GM12878 (cell line): ENCODE measurements at regions not wholly inside any gene's neighbourhood (a gene's known extent, or its start where the extent isn't known, plus 50 kb on each side); places are given as distances from the start of the nearest gene placed in this dataset.

Experiments
- ATAC-seq: fragments of 200-7000 bp; cut with Tn5 transposase; 3 replicates; pipeline ENCODE4 v1.9.1; 2020; ENCODE audit warnings: mild to moderate bottlenecking, moderate library complexity
- BruUV-seq: library from RNA; stranded (reverse); fragments of 400-500 nt; replicated peaks from 2 replicates; lab custom pipeline; 2021; lab: Mats Ljungman, UMichigan
- CTCF ChIA-PET: fragments of 300-600 bp; sonication (Branson Sonifier 250); formaldehyde crosslinking; extraction: SDS; loops from one replicate; lab custom pipeline; 2021; ENCODE audit warnings: inconsistent platforms; lab: Yijun Ruan, JAX
- POLR2A ChIA-PET: fragments of 350-600 bp; formaldehyde crosslinking; extraction: SDS; loops from one replicate; lab custom pipeline; 2021; ENCODE audit warnings: inconsistent platforms; lab: Charles Lee
- RAD21 ChIA-PET: fragments of 300-600 bp; sonication (Branson Sonifier 250); formaldehyde crosslinking; loops from one replicate; lab custom pipeline; 2023; ENCODE audit warnings: antibody characterized with exemption; ENCODE audit not compliant: unreplicated experiment; lab: Charles Lee
- SMC1A ChIA-PET: fragments of 300-600 bp; sonication (Branson Sonifier 250); formaldehyde crosslinking; loops from one replicate; lab custom pipeline; 2023; ENCODE audit not compliant: unreplicated experiment, uncharacterized antibody; lab: Charles Lee
- DNase-seq: peaks from one replicate; pipeline ENCODE4 v3.0.0-alpha.2; 2011; ENCODE audit warnings: low read depth, low spot score
- FAIRE-seq: peaks from 3 replicates; lab custom pipeline; 2011; peaks lifted over from hg19 to GRCh38; lab: Jason Lieb, UNC
- H2AFZ ChIP-seq: 2 replicates; pipeline ENCODE4 v1.6.0; 2011; ENCODE audit warnings: low read depth, low read length, control low read depth; ENCODE audit not compliant: control insufficient read depth
- H3K27ac ChIP-seq: 2 replicates; pipeline ENCODE4 v1.5.1; 2011; ENCODE audit warnings: control low read depth; ENCODE audit not compliant: control insufficient read depth, insufficient read depth
- H3K27me3 ChIP-seq, 2 experiments: replicated peaks in 1 of 2; 2 replicates each; pipeline versions ENCODE4 v1.6.0 to v1.6.1; 2011; ENCODE audit warnings: low read length in 1 of 2; ENCODE audit not compliant: control insufficient read depth in 2 of 2, insufficient read depth in 2 of 2
- H3K36me3 ChIP-seq, 2 experiments: 2 replicates each; pipeline ENCODE4 v1.5.1; 2011; ENCODE audit warnings: low read length in 1 of 2; ENCODE audit not compliant: control insufficient read depth in 2 of 2, insufficient read depth in 2 of 2
- H3K4me1 ChIP-seq: 2 replicates; pipeline ENCODE4 v1.6.1; 2011; ENCODE audit warnings: mild to moderate bottlenecking, low read length, moderate library complexity, mixed read lengths; ENCODE audit not compliant: control insufficient read depth, insufficient read depth
- H3K4me2 ChIP-seq: 2 replicates; pipeline ENCODE4 v1.6.0; 2011; ENCODE audit warnings: control low read depth; ENCODE audit not compliant: control insufficient read depth, insufficient read depth
- H3K4me3 ChIP-seq: fragments of 200-600 bp; sonication (generic); 2 replicates; pipeline ENCODE4 v1.5.1; 2016
- H3K79me2 ChIP-seq: 2 replicates; pipeline ENCODE4 v1.6.0; 2011; ENCODE audit warnings: low read length; ENCODE audit not compliant: control insufficient read depth, insufficient read depth
- H3K9ac ChIP-seq: 2 replicates; pipeline ENCODE4 v1.8.0; 2011; ENCODE audit warnings: low read length, control low read depth, mixed read lengths; ENCODE audit not compliant: control insufficient read depth, insufficient read depth
- H3K9me3 ChIP-seq: replicated peaks from 3 replicates; pipeline ENCODE4 v1.5.1; 2011; ENCODE audit warnings: mild to moderate bottlenecking, low read length; ENCODE audit not compliant: control insufficient read depth, insufficient read depth
- H4K20me1 ChIP-seq: 2 replicates; pipeline ENCODE4 v1.6.0; 2011; ENCODE audit not compliant: control insufficient read depth, insufficient read depth
- ZNF274 ChIP-seq: IDR thresholded peaks from one replicate; pipeline ENCODE4 v1.8.0; 2011; ENCODE audit not compliant: insufficient read length, insufficient read depth
- WGBS: methylation state at CpG from one replicate; pipeline ENCODE4 v1.1.6; 2016; ENCODE audit warnings: low lambda C conversion rate; ENCODE audit not compliant: insufficient replicate concordance, insufficient coverage; ENCODE audit errors: missing lambda C conversion rate; 5-methylcytosine and 5-hydroxymethylcytosine counted together
- in situ Hi-C: fragments of 300-500 bp; cut with MboI; formaldehyde crosslinking; loops from 9 replicates; pipeline ENCODE4 v1.14.3; 2018; ENCODE audit warnings: mixed read lengths
- intact Hi-C: fragments of 100-400 bp; cut with micrococcal nuclease; formaldehyde crosslinking; loops from one replicate; pipeline ENCODE4 v1.14.2; 2022; ENCODE audit not compliant: unreplicated experiment
- TF ChIP-seq, protein P1 (sequence below): fragments of 450-650 bp; formaldehyde crosslinking; IDR thresholded peaks from 2 replicates; pipeline ENCODE4 v1.4.0; 2020; ENCODE audit warnings: mild to moderate bottlenecking, moderate library complexity
- TF ChIP-seq, protein P2 (sequence below): IDR thresholded peaks from 2 replicates; pipeline ENCODE4 v1.6.1; 2011; ENCODE audit warnings: borderline replicate concordance, low read depth, mild to moderate bottlenecking, moderate library complexity, mixed read lengths, low read length; ENCODE audit not compliant: insufficient read depth; ENCODE audit errors: extremely low read length
- TF ChIP-seq, protein P3 (sequence below): IDR thresholded peaks from 2 replicates; pipeline ENCODE4 v1.6.1; 2012; ENCODE audit warnings: low read length, inconsistent platforms

DNA sequence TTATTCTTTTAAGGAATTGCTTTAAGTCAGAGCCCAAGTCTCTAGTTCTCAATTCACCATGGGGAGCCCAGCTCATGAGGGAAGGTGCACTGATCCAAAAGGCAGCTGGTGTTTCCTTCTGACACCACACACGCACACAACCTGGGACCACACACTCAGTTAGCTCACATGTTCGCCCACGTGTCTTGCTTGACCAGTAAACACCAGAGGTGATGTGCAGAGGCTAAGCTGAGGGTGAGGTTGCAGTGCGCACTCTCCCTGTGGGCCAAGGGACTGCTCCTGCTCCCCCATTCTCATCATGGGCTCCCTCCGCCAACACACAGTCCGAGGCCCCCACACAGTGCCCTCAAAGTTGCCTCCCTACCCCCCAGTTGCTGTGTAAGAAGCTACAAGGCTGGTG is 70.8 kb upstream of the BZW1 start:
- Histone ChIP-seq H3K79me2 (no peaks in the 10 kb centered on the region), H3K27ac (no peak overlapping the region), H3K4me3 (no peak overlapping the region), H4K20me1 (no peaks in the 10 kb centered on the region), H3K4me1 (no peaks in the 10 kb centered on the region), H3K36me3 (no peaks in the 10 kb centered on the region), H3K9me3 (no peaks in the 10 kb centered on the region), H3K4me2 (no peak overlapping the region), H3K27me3 (no peaks in the 10 kb centered on the region; a peak in 2 of 4 replicates), H2AFZ (no peak overlapping the region), H3K9ac (no peak overlapping the region)
- TF ChIP-seq, protein P1, sequence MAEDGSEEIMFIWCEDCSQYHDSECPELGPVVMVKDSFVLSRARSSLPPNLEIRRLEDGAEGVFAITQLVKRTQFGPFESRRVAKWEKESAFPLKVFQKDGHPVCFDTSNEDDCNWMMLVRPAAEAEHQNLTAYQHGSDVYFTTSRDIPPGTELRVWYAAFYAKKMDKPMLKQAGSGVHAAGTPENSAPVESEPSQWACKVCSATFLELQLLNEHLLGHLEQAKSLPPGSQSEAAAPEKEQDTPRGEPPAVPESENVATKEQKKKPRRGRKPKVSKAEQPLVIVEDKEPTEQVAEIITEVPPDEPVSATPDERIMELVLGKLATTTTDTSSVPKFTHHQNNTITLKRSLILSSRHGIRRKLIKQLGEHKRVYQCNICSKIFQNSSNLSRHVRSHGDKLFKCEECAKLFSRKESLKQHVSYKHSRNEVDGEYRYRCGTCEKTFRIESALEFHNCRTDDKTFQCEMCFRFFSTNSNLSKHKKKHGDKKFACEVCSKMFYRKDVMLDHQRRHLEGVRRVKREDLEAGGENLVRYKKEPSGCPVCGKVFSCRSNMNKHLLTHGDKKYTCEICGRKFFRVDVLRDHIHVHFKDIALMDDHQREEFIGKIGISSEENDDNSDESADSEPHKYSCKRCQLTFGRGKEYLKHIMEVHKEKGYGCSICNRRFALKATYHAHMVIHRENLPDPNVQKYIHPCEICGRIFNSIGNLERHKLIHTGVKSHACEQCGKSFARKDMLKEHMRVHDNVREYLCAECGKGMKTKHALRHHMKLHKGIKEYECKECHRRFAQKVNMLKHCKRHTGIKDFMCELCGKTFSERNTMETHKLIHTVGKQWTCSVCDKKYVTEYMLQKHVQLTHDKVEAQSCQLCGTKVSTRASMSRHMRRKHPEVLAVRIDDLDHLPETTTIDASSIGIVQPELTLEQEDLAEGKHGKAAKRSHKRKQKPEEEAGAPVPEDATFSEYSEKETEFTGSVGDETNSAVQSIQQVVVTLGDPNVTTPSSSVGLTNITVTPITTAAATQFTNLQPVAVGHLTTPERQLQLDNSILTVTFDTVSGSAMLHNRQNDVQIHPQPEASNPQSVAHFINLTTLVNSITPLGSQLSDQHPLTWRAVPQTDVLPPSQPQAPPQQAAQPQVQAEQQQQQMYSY (CRISPR knock-in tag) = no peak
- TF ChIP-seq, protein P2, sequence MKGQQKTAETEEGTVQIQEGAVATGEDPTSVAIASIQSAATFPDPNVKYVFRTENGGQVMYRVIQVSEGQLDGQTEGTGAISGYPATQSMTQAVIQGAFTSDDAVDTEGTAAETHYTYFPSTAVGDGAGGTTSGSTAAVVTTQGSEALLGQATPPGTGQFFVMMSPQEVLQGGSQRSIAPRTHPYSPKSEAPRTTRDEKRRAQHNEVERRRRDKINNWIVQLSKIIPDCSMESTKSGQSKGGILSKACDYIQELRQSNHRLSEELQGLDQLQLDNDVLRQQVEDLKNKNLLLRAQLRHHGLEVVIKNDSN = peak; percentile 15
- TF ChIP-seq, protein P3, sequence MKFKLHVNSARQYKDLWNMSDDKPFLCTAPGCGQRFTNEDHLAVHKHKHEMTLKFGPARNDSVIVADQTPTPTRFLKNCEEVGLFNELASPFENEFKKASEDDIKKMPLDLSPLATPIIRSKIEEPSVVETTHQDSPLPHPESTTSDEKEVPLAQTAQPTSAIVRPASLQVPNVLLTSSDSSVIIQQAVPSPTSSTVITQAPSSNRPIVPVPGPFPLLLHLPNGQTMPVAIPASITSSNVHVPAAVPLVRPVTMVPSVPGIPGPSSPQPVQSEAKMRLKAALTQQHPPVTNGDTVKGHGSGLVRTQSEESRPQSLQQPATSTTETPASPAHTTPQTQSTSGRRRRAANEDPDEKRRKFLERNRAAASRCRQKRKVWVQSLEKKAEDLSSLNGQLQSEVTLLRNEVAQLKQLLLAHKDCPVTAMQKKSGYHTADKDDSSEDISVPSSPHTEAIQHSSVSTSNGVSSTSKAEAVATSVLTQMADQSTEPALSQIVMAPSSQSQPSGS = no peak
- TF ChIP-seq ZNF274 = no peak
- no peak for FAIRE-seq
- WGBS = 20% methylated on average over 6 of the region's 6 CpGs
- no TSS peak for BruUV-seq
- ChIA-PET RAD21 (no interaction called here), CTCF (no interaction called here), POLR2A (no interaction called here), SMC1A (interaction anchor here (0.7 kb wide), 1 partner anchor 761 kb away, joined by 4 read pairs; no protein-coding TSS in a partner anchor)
- no peak for DNase-seq
- ATAC-seq = no peak
- in situ Hi-C loops = no loop called here
- intact Hi-C loops = no loop called here
